ENCODE measurements at regions not wholly inside any gene's neighbourhood (a gene's known extent, or its start where the extent isn't known, plus 50 kb on each side); places are given as distances from the start of the nearest gene placed in this dataset.

- no peak for DNase-seq
These were observed 101.5 kb upstream of the TGFBR2 start for GRCh38 chr3:30504939-30505338.

- DNase-seq: no peak
These were observed 100.4 kb upstream of the TGFBR2 start for GRCh38 chr3:30505866-30506520.

- DNase-seq: no peak
These were observed 98.1 kb upstream of the TGFBR2 start for GRCh38 chr3:30508339-30508738.

GRCh38 chr3:30510596-30510995 is 95.8 kb upstream of the TGFBR2 start:
- no peak for DNase-seq

GRCh38 chr3:30511524-30512251 is 94.7 kb upstream of the TGFBR2 start:
- DNase-seq: no peak

GRCh38 chr3:30512576-30512975 is 93.8 kb upstream of the TGFBR2 start:
- DNase-seq: no peak

GRCh38 chr3:30513374-30514152 is 92.8 kb upstream of the TGFBR2 start:
- no peak for DNase-seq

GRCh38 chr3:30516238-30516637 is 90.2 kb upstream of the TGFBR2 start:
- no peak for DNase-seq

GRCh38 chr3:30518181-30518864 is 88.1 kb upstream of the TGFBR2 start:
- no peak for DNase-seq

GRCh38 chr3:30518872-30519271 is 87.5 kb upstream of the TGFBR2 start:
- DNase-seq: no peak

- DNase-seq: no peak
These were observed 85.7 kb upstream of the TGFBR2 start for GRCh38 chr3:30520699-30521098.

GRCh38 chr3:30521156-30521715 is 85.2 kb upstream of the TGFBR2 start:
- no peak for DNase-seq

GRCh38 chr3:30522476-30522875 is 83.9 kb upstream of the TGFBR2 start:
- no peak for DNase-seq

- no peak for DNase-seq
These were observed 83.0 kb upstream of the TGFBR2 start for GRCh38 chr3:30523366-30523765.

- no peak for DNase-seq
These were observed 81.9 kb upstream of the TGFBR2 start for GRCh38 chr3:30524357-30525040.

GRCh38 chr3:30526031-30526430 is 80.4 kb upstream of the TGFBR2 start:
- no peak for DNase-seq

- DNase-seq: no peak
These were observed 79.2 kb upstream of the TGFBR2 start for GRCh38 chr3:30527186-30527585.

- no peak for DNase-seq
These were observed 78.7 kb upstream of the TGFBR2 start for GRCh38 chr3:30527720-30528119.

GRCh38 chr3:30530084-30530483 is 76.3 kb upstream of the TGFBR2 start:
- DNase-seq: no peak

GRCh38 chr3:30531017-30531570 is 75.3 kb upstream of the TGFBR2 start:
- DNase-seq: no peak

GRCh38 chr3:30535525-30535924 is 70.9 kb upstream of the TGFBR2 start:
- no peak for DNase-seq

GRCh38 chr3:30538791-30539190 is 67.6 kb upstream of the TGFBR2 start:
- no peak for DNase-seq

Data from NCI-H2107 (cell line).